GM12872 (cell line): ENCODE measurements at regions not wholly inside any gene's neighbourhood (a gene's known extent, or its start where the extent isn't known, plus 50 kb on each side); places are given as distances from the start of the nearest gene placed in this dataset.

Experiments
- CTCF ChIP-seq: IDR thresholded peaks from 3 replicates; pipeline ENCODE4 v1.5.1; 2011; ENCODE audit warnings: low read depth, mild to moderate bottlenecking, low read length, moderate library complexity; ENCODE audit not compliant: insufficient read depth

- no peak for TF ChIP-seq CTCF
These were observed 142.4 kb downstream of the ZPLD1 start for GRCh38 chr3:102577082-102577789.

- no peak for TF ChIP-seq CTCF
These were observed 145.9 kb downstream of the ZPLD1 start for GRCh38 chr3:102580760-102581159.

GRCh38 chr3:102586485-102586884, 151.7 kb downstream of the ZPLD1 start:
- no peak for TF ChIP-seq CTCF

GRCh38 chr3:102593812-102594602, 159.2 kb downstream of the ZPLD1 start:
- no peak for TF ChIP-seq CTCF

- no peak for TF ChIP-seq CTCF
These were observed 160.2 kb downstream of the ZPLD1 start for GRCh38 chr3:102595057-102595456.

GRCh38 chr3:102599819-102600576, 165.2 kb downstream of the ZPLD1 start:
- TF ChIP-seq CTCF, result no peak

GRCh38 chr3:102605153-102605552, 170.3 kb downstream of the ZPLD1 start:
- no peak for TF ChIP-seq CTCF
